ENCODE measurements at regions not wholly inside any gene's neighbourhood (a gene's known extent, or its start where the extent isn't known, plus 50 kb on each side); places are given as distances from the start of the nearest gene placed in this dataset.
"Not testable (repeated sequence)": the region's sequence is repeated elsewhere in the genome, so short reads cannot be mapped to it uniquely, and the experiment has no call there.

GRCh38 chr6:144395014-144395413, 109.9 kb downstream of the UTRN start:
- no peak for DNase-seq (ENCODE audit: low read depth in 2 of 2)

GRCh38 chr6:144395826-144396225, 110.7 kb downstream of the UTRN start:
- DNase-seq (ENCODE audit: low read depth in 2 of 2) = no peak

GRCh38 chr6:144397141-144397540, 112.0 kb downstream of the UTRN start:
- no peak for DNase-seq (ENCODE audit: low read depth in 2 of 2)

DNA sequence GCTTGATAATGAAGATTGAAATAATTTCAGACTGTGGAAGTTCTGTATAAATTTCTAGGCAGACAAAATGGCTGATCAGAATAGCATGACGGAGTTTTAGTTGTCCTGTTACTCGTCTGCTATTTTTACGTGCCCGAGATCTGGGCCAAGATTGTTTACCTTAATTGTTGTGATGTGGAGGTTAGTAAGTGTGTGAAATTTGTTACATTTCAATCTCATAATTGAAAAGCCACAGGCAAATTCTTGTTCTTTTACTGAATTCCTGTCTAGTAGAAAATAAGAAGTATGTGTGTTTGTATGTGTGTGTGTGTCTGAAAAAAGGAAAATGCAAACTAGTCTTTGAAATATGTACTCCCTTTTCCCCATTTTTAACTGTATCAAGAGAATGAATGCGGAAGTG, 115.2 kb downstream of the UTRN start:
- DNase-seq (ENCODE audit: low read depth in 2 of 2) = no peak

- DNase-seq (ENCODE audit: low read depth in 2 of 2) = no peak
Observed at GRCh38 chr6:144401736-144402733, 116.9 kb downstream of the UTRN start.

GRCh38 chr6:144402750-144403149, 117.6 kb downstream of the UTRN start:
- DNase-seq (ENCODE audit: low read depth in 2 of 2) = no peak

GRCh38 chr6:144405163-144405562, 120.0 kb downstream of the UTRN start:
- DNase-seq (ENCODE audit: low read depth in 2 of 2) = no peak

GRCh38 chr6:144406796-144407195, 121.7 kb downstream of the UTRN start:
- DNase-seq (ENCODE audit: low read depth in 2 of 2) = no peak

DNA sequence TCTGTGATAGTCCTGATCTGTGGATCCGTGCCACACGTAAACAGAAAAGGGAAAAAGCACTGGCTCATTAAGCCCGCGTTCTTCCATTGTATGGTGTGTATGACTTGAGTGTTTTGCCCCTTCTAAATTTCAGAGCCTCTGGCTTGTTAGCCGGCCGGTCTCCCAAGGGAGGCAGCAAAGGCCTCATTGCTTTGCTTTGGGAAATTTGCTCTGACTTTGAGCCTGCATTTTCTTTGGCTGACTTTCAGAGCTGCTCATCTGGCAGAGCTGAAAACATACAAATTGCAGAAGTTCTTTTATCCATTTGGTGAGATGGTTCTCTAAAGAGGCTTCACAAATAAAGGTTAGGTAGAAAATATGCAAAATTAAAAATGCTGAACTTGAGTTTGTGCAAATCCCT, 123.0 kb downstream of the UTRN start:
- no peak for DNase-seq (ENCODE audit: low read depth in 2 of 2)

DNA sequence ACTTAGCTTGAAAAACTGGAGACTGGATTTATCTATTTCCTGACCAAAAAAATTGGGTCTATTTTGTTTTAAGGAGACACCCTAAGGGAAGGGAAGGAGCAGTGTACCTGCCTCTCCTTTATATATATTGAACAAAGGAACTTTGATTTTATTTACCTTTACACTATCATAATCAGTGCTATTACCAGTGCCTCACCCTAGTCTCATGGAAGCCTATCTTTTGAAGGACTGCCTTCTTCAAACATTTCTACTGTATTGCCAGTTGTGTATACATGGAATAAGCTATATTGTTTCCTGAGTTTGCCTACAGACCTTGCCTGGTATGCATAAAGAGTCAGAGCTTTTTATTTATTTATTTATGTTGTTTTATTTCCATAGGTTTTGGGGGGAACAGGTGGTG, 124.9 kb downstream of the UTRN start:
- no peak for DNase-seq (ENCODE audit: low read depth in 2 of 2)

GRCh38 chr6:144410574-144410973, 125.4 kb downstream of the UTRN start:
- DNase-seq (ENCODE audit: low read depth in 2 of 2) = not testable (repeated sequence)

GRCh38 chr6:144411531-144412165, 126.5 kb downstream of the UTRN start:
- no peak for DNase-seq (ENCODE audit: low read depth in 2 of 2)

GRCh38 chr6:144413418-144413817, 128.3 kb downstream of the UTRN start:
- no peak for DNase-seq (ENCODE audit: low read depth in 2 of 2)

DNA sequence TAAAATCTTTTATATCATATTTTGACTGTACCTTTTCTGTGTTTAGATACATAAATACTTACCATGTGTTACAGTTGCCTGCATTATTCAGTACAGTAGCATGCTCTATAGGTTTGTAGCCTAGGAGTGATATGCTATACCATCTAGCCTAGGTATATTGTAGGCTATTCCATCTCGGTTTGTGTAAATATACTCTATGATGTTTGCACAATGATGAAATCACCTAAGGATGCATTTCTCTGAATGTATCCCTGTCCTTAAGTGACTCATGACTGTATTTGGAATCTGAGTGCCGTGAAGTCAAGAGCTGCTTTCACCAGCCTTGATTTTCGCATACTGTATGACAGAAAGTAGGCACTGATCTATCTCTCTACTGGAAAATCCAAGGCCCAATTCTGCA, 129.9 kb downstream of the UTRN start:
- DNase-seq (ENCODE audit: low read depth in 2 of 2) = no peak

DNA sequence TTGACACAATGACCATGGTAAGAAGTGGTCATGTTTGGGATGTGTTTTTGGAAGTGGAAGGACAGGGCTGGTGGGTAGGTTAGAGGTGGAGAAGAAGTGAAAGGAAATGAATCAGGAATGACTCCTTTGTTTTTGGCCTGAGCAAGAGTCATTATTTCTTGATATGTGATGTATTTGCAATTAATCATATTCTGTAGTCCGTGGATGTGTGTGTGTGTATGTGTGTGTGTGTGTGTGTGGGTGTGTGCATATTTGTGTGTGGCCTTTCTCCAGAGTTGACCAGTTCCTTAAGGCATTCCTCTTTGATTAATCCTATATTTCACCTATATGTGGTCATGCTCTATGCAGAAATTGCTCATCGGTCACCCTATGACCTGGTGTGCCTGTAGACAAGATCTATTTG, 130.7 kb downstream of the UTRN start:
- no peak for DNase-seq (ENCODE audit: low read depth in 2 of 2)

DNA sequence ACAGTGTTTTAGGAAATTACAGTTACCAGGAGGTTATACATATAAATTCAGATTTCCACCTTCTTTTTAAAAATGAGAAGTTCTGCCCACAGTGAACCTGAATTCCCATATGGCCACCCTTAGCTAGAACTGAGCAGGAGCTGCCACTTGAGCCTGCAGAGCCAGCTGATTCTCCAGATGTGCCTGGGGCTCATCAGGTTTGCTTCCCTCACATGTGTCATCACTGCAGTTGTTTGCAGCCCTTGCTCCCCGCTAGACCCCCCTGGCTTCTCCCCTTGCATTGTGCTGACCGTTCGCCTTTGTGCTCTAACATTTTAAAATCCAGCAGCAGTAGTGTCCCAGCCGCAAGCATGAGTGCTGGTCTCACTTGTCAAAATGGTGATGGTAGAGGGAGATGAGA, 131.1 kb downstream of the UTRN start:
- no peak for DNase-seq (ENCODE audit: low read depth in 2 of 2)

- no peak for DNase-seq (ENCODE audit: low read depth in 2 of 2)
Observed at GRCh38 chr6:144416773-144417172, 131.6 kb downstream of the UTRN start.

GRCh38 chr6:144417681-144418080, 132.5 kb downstream of the UTRN start:
- no peak for DNase-seq (ENCODE audit: low read depth in 2 of 2)

DNA sequence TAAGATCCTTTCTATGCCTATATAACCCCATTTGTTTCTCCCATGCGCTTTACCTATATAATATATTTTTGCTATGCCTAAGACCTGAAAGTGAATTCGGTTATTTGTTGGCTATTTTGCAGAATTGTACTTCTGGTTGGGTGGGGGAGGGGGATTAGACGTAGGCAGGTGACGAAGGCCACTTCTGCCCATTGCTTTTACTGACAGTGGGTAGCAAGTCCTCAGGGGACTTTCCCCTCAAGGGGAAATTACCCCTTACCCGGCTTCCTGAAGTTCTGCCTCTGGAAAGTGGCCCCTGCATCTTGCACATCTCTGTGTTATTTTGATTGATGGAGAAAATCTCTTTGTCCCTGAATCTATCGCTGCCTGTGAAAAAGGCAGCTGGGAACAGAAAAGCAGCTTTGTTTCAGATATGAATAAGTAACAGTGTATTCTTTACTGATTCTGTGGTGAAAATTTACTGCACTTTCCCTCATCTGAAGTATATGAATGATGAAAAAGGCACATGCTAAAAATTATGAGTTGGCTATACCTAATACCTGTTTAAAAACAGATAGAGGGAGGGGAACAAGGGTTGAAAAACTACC, 133.9 kb downstream of the UTRN start:
- no peak for DNase-seq (ENCODE audit: low read depth in 2 of 2)

GRCh38 chr6:144423167-144423566, 138.0 kb downstream of the UTRN start:
- no peak for DNase-seq (ENCODE audit: low read depth in 2 of 2)

- DNase-seq (ENCODE audit: low read depth in 2 of 2) = no peak
Observed at GRCh38 chr6:144429753-144430152, 144.6 kb downstream of the UTRN start.

- DNase-seq (ENCODE audit: low read depth in 2 of 2) = not testable (repeated sequence)
Observed at GRCh38 chr6:144433446-144433845, 148.3 kb downstream of the UTRN start.
